ENCODE measurements at regions not wholly inside any gene's neighbourhood (a gene's known extent, or its start where the extent isn't known, plus 50 kb on each side); places are given as distances from the start of the nearest gene placed in this dataset.

GRCh38 chr13:53490752-53491151 lies 462.1 kb downstream of the OLFM4 start:
- no peak for TF ChIP-seq CTCF (IDR thresholded peaks at IDR 0.05)
- TF ChIP-seq POLR2A (IDR thresholded peaks at IDR 0.05) = no peak
